ENCODE measurements at regions not wholly inside any gene's neighbourhood (a gene's known extent, or its start where the extent isn't known, plus 50 kb on each side); places are given as distances from the start of the nearest gene placed in this dataset.

GRCh38 chr3:174767406-174767805 is 91.7 kb upstream of the NAALADL2 start:
- 87% methylated on average over 5 of the region's 5 CpGs for whole genome bisulfite sequencing (ENCODE audit: low lambda C conversion rate)
- CTCF ChIA-PET: no interaction called here
- TF ChIP-seq GABPA (IDR thresholded peaks at IDR 0.05; ENCODE audit: low read depth) (no peak), JUND (IDR thresholded peaks at IDR 0.05) (no peak), MXI1 (IDR thresholded peaks at IDR 0.05; ENCODE audit: low read depth, low read length) (no peak), RAD21 (IDR thresholded peaks at IDR 0.05; ENCODE audit: low read length) (no peak), TAF1 (IDR thresholded peaks at IDR 0.05; ENCODE audit: borderline replicate concordance, low read depth, low read length) (no peak), RCOR1 (IDR thresholded peaks at IDR 0.05; ENCODE audit: low read length) (no peak), ELF1 (IDR thresholded peaks at IDR 0.05) (no peak), IRF3 (IDR thresholded peaks at IDR 0.05; ENCODE audit: low read depth, low read length) (no peak), SMC3 (IDR thresholded peaks at IDR 0.05; ENCODE audit: low read depth, low read length) (no peak), USF2 (IDR thresholded peaks at IDR 0.05; ENCODE audit: borderline replicate concordance, low read depth, low read length) (no peak), TEAD4 (IDR thresholded peaks at IDR 0.05; ENCODE audit: borderline replicate concordance, insufficient read depth) (no peak), MEF2A (IDR thresholded peaks at IDR 0.05; ENCODE audit: borderline replicate concordance, low read depth) (no peak), TCF12 (IDR thresholded peaks at IDR 0.05) (no peak), USF1 (IDR thresholded peaks at IDR 0.05; ENCODE audit: borderline replicate concordance, low read depth) (no peak), CTCF (IDR thresholded peaks at IDR 0.05) (no peak), REST (IDR thresholded peaks at IDR 0.05; ENCODE audit: low read depth, low read length) (no peak)

More at GRCh38 chr3:174767406-174767805, 91.7 kb upstream of the NAALADL2 start:
- Histone ChIP-seq H3F3A (replicated peaks; ENCODE audit: insufficient read depth) (peaks cover 7% of the 10 kb centered on the region), H4K20me1 (ENCODE audit: insufficient read depth) (no peaks in the 10 kb centered on the region), H3K4me1 (ENCODE audit: control insufficient read depth in 1 of 2, insufficient read depth in 2 of 2, low read depth in 1 of 2, low read length in 1 of 2) (peaks cover 0 to 2% of the 10 kb centered on the region in 2 experiments; a peak in 2 of 4 replicates), H3K79me2 (ENCODE audit: insufficient read depth) (no peaks in the 10 kb centered on the region), H3K27me3 (ENCODE audit: insufficient read depth) (no peaks in the 10 kb centered on the region), H3K9ac (no peak overlapping the region), H3K4me3 (ENCODE audit: low read depth in 2 of 2, low read length in 1 of 2) (no peak overlapping the region), H3K9me2 (no peaks in the 10 kb centered on the region), H2AFZ (ENCODE audit: low read depth) (no peak overlapping the region), H3K27ac (ENCODE audit: low read depth in 2 of 2, low read length in 1 of 2) (peak overlapping the region in 1 of 2 experiments; percentile 56; a peak in 1 of 4 replicates), H3K36me3 (replicated peaks in 1 of 2; ENCODE audit: control insufficient read depth in 1 of 2, insufficient read depth in 2 of 2, low read length in 1 of 2) (no peaks in the 10 kb centered on the region), H3K9me3 (no peaks in the 10 kb centered on the region), H3K4me2 (no peak overlapping the region)
- POLR2A ChIA-PET: no interaction called here
- no peak for DNase-seq
